A673 (cell line): ENCODE measurements at regions not wholly inside any gene's neighbourhood (a gene's known extent, or its start where the extent isn't known, plus 50 kb on each side); places are given as distances from the start of the nearest gene placed in this dataset.

ENCODE experiments used
- BruUV-seq: library from RNA; stranded (reverse); fragments of 400-500 nt; replicated peaks from 2 replicates; lab custom pipeline; 2021; lab: Mats Ljungman, UMichigan
- CTCF ChIA-PET: fragments of 300-600 bp; sonication (Branson Sonifier 250); formaldehyde crosslinking; loops from one replicate; lab custom pipeline; 2022; ENCODE audit warnings: antibody characterized with exemption; lab: Charles Lee
- POLR2A ChIA-PET: fragments of 300-600 bp; sonication (Branson Sonifier 250); formaldehyde crosslinking; loops from one replicate; lab custom pipeline; 2022; ENCODE audit warnings: antibody characterized with exemption; ENCODE audit not compliant: low non-redundant PET; lab: Charles Lee
- DNase-seq: peaks from one replicate; pipeline ENCODE4 v3.0.0-alpha.2; 2015; ENCODE audit warnings: low spot score
- H3K27ac ChIP-seq: fragments of 200-600 bp; sonication (generic); 2 replicates; pipeline ENCODE4 v1.5.1; 2016; ENCODE audit warnings: mixed run types, low read depth, mild to moderate bottlenecking, mixed read lengths, antibody characterized with exemption, low read length; ENCODE audit not compliant: poor library complexity, severe bottlenecking
- H3K27me3 ChIP-seq: fragments of 200-600 bp; sonication (generic); replicated peaks from 2 replicates; pipeline ENCODE4 v1.6.1; 2017; ENCODE audit warnings: mixed run types, low read depth, mild to moderate bottlenecking, mixed read lengths, antibody characterized with exemption, low read length; ENCODE audit not compliant: insufficient read depth, poor library complexity
- H3K36me3 ChIP-seq: fragments of 200-600 bp; sonication (generic); 2 replicates; pipeline ENCODE4 v1.6.1; 2016; ENCODE audit warnings: mixed run types, mild to moderate bottlenecking, mixed read lengths, antibody characterized with exemption, low read length; ENCODE audit not compliant: insufficient read depth, poor library complexity, severe bottlenecking
- H3K4me1 ChIP-seq: fragments of 200-600 bp; sonication (generic); 2 replicates; pipeline ENCODE4 v1.6.1; 2017; ENCODE audit warnings: mixed run types, mild to moderate bottlenecking, mixed read lengths, antibody characterized with exemption, low read length; ENCODE audit not compliant: insufficient read depth, poor library complexity, severe bottlenecking
- H3K4me3 ChIP-seq: fragments of 200-600 bp; sonication (generic); 2 replicates; pipeline ENCODE4 v1.5.1; 2016; ENCODE audit warnings: low read depth, mixed run types, mild to moderate bottlenecking, mixed read lengths, low read length; ENCODE audit not compliant: poor library complexity, severe bottlenecking
- H3K9me3 ChIP-seq: fragments of 200-600 bp; sonication (generic); 2 replicates; pipeline ENCODE4 v1.6.1; 2016; ENCODE audit warnings: mixed run types, low read depth, mild to moderate bottlenecking, mixed read lengths, antibody characterized with exemption, low read length; ENCODE audit not compliant: poor library complexity, severe bottlenecking
- EZH2 ChIP-seq: fragments of 200-600 bp; sonication (generic); IDR thresholded peaks from 2 replicates; pipeline ENCODE4 v1.6.1; 2017; ENCODE audit warnings: borderline replicate concordance, low read depth, mild to moderate bottlenecking, mixed read lengths, antibody characterized with exemption, low read length; ENCODE audit not compliant: poor library complexity, severe bottlenecking
- intact Hi-C: fragments of 100-400 bp; cut with micrococcal nuclease; formaldehyde crosslinking; loops from one replicate; pipeline ENCODE4 v1.10.0; 2022; ENCODE audit not compliant: unreplicated experiment
- TF ChIP-seq, protein P1 (sequence below): fragments of 300-800, 200-600 bp; sonication (generic); conservative IDR thresholded peaks from 2 replicates; pipeline ENCODE4 v1.5.1; 2017; ENCODE audit warnings: low read depth, mild to moderate bottlenecking, antibody characterized with exemption, low read length, moderate library complexity, mixed read lengths

DNA sequence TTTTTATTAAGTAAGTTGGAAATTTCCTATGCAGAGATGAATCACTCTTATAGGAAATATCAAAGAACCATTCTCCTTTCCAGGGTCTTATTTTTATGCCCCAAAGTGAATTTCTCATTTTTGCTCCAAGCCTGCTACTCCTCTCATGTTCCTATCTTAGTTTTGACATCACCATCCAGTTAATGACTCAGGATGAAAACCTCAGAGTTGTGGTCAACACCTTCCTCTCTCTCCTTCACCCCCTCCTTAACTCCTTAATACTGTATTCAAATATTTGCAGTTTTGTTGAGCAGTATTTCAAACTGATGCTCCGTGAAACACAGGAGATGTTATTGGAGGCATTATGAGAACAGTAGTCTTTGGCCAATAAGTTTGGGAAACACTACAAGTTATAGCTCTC, 64.1 kb downstream of the NRN1 start:
- POLR2A ChIA-PET = no interaction called here

DNA sequence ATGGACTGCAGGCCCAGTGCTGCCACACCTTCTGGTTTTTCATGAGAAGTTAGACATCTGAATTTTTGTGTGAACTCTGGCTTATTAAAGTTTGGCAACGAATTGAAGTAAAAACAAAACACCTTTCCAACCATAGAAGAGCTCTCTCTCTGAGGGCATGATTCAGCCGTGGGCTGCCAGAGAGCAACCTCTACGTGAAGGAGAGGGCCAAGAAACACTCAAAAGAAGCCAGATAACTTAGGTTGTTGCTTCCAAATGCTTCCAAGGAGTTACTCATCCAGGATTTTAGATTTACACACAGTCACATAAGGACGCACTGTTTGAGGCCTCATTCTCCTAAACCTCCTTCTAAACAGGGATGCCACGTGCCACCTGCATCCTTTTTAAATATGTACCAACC, 65.5 kb downstream of the NRN1 start:
- peaks cover 17% of the 10 kb centered on the region for H3K9me3 ChIP-seq
- ChIA-PET POLR2A (interaction anchor here (0.6 kb wide), 1 partner anchor 55 kb away, joined by 3 read pairs; no protein-coding TSS in a partner anchor), CTCF (no interaction called here)
- no peaks in the 10 kb centered on the region for H3K36me3 ChIP-seq
- H3K27ac ChIP-seq = peak overlapping the region; percentile 33
- H3K4me3 ChIP-seq = no peak overlapping the region
- no peak for DNase-seq
- intact Hi-C loops = no loop called here
- no TSS peak for BruUV-seq
- H3K4me1 ChIP-seq = peaks cover 19% of the 10 kb centered on the region
- H3K27me3 ChIP-seq = no peaks in the 10 kb centered on the region
- TF ChIP-seq EZH2 = no peak
- TF ChIP-seq, protein P1, sequence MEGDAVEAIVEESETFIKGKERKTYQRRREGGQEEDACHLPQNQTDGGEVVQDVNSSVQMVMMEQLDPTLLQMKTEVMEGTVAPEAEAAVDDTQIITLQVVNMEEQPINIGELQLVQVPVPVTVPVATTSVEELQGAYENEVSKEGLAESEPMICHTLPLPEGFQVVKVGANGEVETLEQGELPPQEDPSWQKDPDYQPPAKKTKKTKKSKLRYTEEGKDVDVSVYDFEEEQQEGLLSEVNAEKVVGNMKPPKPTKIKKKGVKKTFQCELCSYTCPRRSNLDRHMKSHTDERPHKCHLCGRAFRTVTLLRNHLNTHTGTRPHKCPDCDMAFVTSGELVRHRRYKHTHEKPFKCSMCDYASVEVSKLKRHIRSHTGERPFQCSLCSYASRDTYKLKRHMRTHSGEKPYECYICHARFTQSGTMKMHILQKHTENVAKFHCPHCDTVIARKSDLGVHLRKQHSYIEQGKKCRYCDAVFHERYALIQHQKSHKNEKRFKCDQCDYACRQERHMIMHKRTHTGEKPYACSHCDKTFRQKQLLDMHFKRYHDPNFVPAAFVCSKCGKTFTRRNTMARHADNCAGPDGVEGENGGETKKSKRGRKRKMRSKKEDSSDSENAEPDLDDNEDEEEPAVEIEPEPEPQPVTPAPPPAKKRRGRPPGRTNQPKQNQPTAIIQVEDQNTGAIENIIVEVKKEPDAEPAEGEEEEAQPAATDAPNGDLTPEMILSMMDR = no peak

More for the DNA sequence above, 64.1 kb downstream of the NRN1 start:
- no peaks in the 10 kb centered on the region for H3K27me3 ChIP-seq
- DNase-seq = no peak
- no peaks in the 10 kb centered on the region for H3K36me3 ChIP-seq
- no peak for TF ChIP-seq EZH2
- TF ChIP-seq, protein P1 = no peak
- no TSS peak for BruUV-seq
- peaks cover 12% of the 10 kb centered on the region for H3K4me1 ChIP-seq
- peaks cover 17% of the 10 kb centered on the region for H3K9me3 ChIP-seq
- intact Hi-C loops = no loop called here
- H3K4me3 ChIP-seq = no peak overlapping the region
- no peak overlapping the region for H3K27ac ChIP-seq
- CTCF ChIA-PET = no interaction called here

DNA sequence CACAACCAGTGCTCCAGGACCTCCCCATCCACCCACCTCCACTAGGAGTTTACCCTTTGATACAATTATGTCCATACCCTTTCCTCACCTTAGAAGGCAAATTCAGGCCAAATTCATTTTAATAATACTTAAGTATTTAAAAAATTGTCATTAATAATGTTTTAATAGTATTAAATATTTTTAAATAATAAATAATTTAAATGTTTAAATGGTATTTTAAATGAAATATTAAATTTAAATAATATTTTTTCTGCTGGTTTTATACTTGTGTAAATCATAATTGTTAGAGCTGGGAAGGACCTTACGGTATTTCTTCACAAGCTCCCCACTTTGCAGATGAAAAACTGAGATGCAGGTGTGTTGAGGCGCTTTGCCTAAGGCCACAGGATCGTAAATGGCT, 67.8 kb downstream of the NRN1 start:
- no TSS peak for BruUV-seq
- peaks cover 10% of the 10 kb centered on the region for H3K9me3 ChIP-seq
- no peak overlapping the region for H3K4me3 ChIP-seq
- intact Hi-C loops = no loop called here
- POLR2A ChIA-PET = no interaction called here
- no peak for TF ChIP-seq EZH2
- TF ChIP-seq, protein P1 = no peak
- no peak for DNase-seq
- H3K27me3 ChIP-seq = no peaks in the 10 kb centered on the region
- H3K27ac ChIP-seq = no peak overlapping the region
- CTCF ChIA-PET = no interaction called here
- H3K4me1 ChIP-seq = peaks cover 24% of the 10 kb centered on the region
- no peaks in the 10 kb centered on the region for H3K36me3 ChIP-seq
